DND-41 (cell line): ENCODE measurements at regions not wholly inside any gene's neighbourhood (a gene's known extent, or its start where the extent isn't known, plus 50 kb on each side); places are given as distances from the start of the nearest gene placed in this dataset.

Experiments
- EZH2 ChIP-seq: IDR thresholded peaks from 3 replicates; pipeline ENCODE4 v1.6.1; 2012; ENCODE audit warnings: borderline replicate concordance, low read depth, mild to moderate bottlenecking, moderate library complexity, low read length, inconsistent platforms; ENCODE audit not compliant: severe bottlenecking
- TF ChIP-seq, protein P1 (sequence below): IDR thresholded peaks from 2 replicates; pipeline ENCODE4 v1.5.1; 2012; ENCODE audit warnings: borderline replicate concordance, low read length, moderate library complexity, mild to moderate bottlenecking; ENCODE audit not compliant: poor library complexity, severe bottlenecking; ENCODE audit errors: extremely low read depth

DNA sequence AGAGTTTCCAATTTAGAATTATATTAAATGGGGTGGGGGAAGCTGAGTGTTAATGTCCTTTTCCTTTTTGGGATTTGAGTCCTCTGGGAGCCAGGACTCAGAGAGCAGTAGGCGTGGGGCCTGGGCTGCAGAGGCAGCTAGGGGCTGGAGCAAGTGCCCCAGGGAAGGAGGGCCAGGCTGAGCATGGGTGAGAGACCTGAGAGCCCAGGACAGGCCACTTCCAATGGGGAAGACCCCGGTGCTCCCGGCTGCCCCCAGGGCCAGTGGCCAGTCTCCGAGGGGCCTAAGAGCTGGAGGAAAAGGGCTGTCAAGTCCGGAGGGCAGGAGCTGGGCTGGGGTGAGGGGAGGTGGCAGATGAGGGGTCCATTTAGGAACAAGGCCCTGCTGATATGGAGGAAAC, 371.5 kb downstream of the ZNF536 start:
- TF ChIP-seq, protein P1, sequence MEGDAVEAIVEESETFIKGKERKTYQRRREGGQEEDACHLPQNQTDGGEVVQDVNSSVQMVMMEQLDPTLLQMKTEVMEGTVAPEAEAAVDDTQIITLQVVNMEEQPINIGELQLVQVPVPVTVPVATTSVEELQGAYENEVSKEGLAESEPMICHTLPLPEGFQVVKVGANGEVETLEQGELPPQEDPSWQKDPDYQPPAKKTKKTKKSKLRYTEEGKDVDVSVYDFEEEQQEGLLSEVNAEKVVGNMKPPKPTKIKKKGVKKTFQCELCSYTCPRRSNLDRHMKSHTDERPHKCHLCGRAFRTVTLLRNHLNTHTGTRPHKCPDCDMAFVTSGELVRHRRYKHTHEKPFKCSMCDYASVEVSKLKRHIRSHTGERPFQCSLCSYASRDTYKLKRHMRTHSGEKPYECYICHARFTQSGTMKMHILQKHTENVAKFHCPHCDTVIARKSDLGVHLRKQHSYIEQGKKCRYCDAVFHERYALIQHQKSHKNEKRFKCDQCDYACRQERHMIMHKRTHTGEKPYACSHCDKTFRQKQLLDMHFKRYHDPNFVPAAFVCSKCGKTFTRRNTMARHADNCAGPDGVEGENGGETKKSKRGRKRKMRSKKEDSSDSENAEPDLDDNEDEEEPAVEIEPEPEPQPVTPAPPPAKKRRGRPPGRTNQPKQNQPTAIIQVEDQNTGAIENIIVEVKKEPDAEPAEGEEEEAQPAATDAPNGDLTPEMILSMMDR, result no peak
- TF ChIP-seq EZH2, result no peak
